Astrocyte (in vitro differentiated cells and primary cell): ENCODE measurements at regions not wholly inside any gene's neighbourhood (a gene's known extent, or its start where the extent isn't known, plus 50 kb on each side); places are given as distances from the start of the nearest gene placed in this dataset.

Experiments used
- CTCF ChIP-seq: IDR thresholded peaks from 2 replicates; pipeline ENCODE4 v1.5.1; 2011; ENCODE audit warnings: low read depth, mild to moderate bottlenecking, inconsistent platforms, low read length, moderate library complexity; ENCODE audit not compliant: insufficient read depth
- EZH2 ChIP-seq: IDR thresholded peaks from 2 replicates; pipeline ENCODE4 v1.6.1; 2012; ENCODE audit warnings: mild to moderate bottlenecking, low read length, inconsistent platforms; ENCODE audit not compliant: insufficient read depth

GRCh38 chr3:35448681-35449080 lies 190.6 kb upstream of the ARPP21 start:
- TF ChIP-seq EZH2 (no peak), CTCF (no peak)
